ENCODE measurements at regions not wholly inside any gene's neighbourhood (a gene's known extent, or its start where the extent isn't known, plus 50 kb on each side); places are given as distances from the start of the nearest gene placed in this dataset.

- no peak overlapping the region for H3K9ac ChIP-seq (ENCODE audit: extremely low read depth, insufficient read length, low read length)
- no peak overlapping the region for H4K91ac ChIP-seq (ENCODE audit: insufficient read length, low read depth, low read length)
- H3K18ac ChIP-seq (ENCODE audit: insufficient read length, low read depth, low read length), result no peak overlapping the region
- Mint-ChIP-seq H3K36me3 (ENCODE audit: insufficient read depth in 1 of 3, low read depth in 3 of 3) (no peaks in the 10 kb centered on the region; a peak in 1 of 7 replicates), H3K4me1 (no peaks in the 10 kb centered on the region), H3K27me3 (ENCODE audit: low read depth) (peaks cover 3% of the 10 kb centered on the region; the same call in 1 of the 2 replicates), H3K9me3 (no peaks in the 10 kb centered on the region; a peak in 2 of 5 replicates), H3K4me3 (no peak overlapping the region), H3K27ac (no peak overlapping the region; a peak in 1 of 7 replicates)
- H3K23me2 ChIP-seq (ENCODE audit: insufficient read length, low read depth, low read length, poor library complexity, severe bottlenecking), result no peaks in the 10 kb centered on the region
- no peak overlapping the region for H2BK15ac ChIP-seq (ENCODE audit: low read depth, low read length)
- no peak overlapping the region for H2BK5ac ChIP-seq (ENCODE audit: insufficient read length, low read length)
- H3K79me1 ChIP-seq (ENCODE audit: insufficient read depth, low read depth, low read length, poor library complexity, severe bottlenecking), result no peaks in the 10 kb centered on the region
- no peaks in the 10 kb centered on the region for H3K4me1 ChIP-seq (ENCODE audit: insufficient read depth, low read length)
- no peak overlapping the region for H2BK12ac ChIP-seq (ENCODE audit: insufficient read length, low read depth, low read length)
- no CpG with 5 or more reads among the region's 6 CpGs for WGBS (ENCODE audit: extremely low coverage, insufficient read length, low lambda C conversion rate)
- H3K27ac ChIP-seq (ENCODE audit: insufficient read length, low read depth, low read length), result no peak overlapping the region
- H3K4me2 ChIP-seq (ENCODE audit: insufficient read depth, insufficient read length, low read length), result no peak overlapping the region
- no peak for TF ChIP-seq CTCF (conservative IDR thresholded peaks at IDR 0.05)
- no peak overlapping the region for H2BK20ac ChIP-seq (ENCODE audit: low read depth, low read length, poor library complexity, severe bottlenecking)
- no peak overlapping the region for H4K5ac ChIP-seq (ENCODE audit: insufficient read length, low read depth, low read length)
- no peak overlapping the region for H2BK120ac ChIP-seq (ENCODE audit: low read depth, low read length, poor library complexity, severe bottlenecking)
- H2AFZ ChIP-seq (ENCODE audit: low read length), result no peak overlapping the region
- H3K9me3 ChIP-seq (ENCODE audit: control insufficient read depth, low read depth, low read length), result no peaks in the 10 kb centered on the region
- H3T11ph ChIP-seq (ENCODE audit: low read length), result no peak overlapping the region
- H3K23ac ChIP-seq (ENCODE audit: insufficient read length, low read depth, low read length), result no peak overlapping the region
- no peaks in the 10 kb centered on the region for H4K20me1 ChIP-seq (ENCODE audit: control insufficient read depth, insufficient read depth, insufficient read length)
- no peaks in the 10 kb centered on the region for H3K27me3 ChIP-seq (ENCODE audit: insufficient read depth, low read length)
- DNase-seq, result no peak
- H3K56ac ChIP-seq (ENCODE audit: insufficient read length, low read depth, low read length), result no peak overlapping the region
- no peak overlapping the region for H2AK5ac ChIP-seq (ENCODE audit: insufficient read length, low read length)
- no peak overlapping the region for H4K8ac ChIP-seq (replicated peaks; ENCODE audit: insufficient read length, low read depth, low read length)
- H3K14ac ChIP-seq (ENCODE audit: insufficient read depth, low read length), result no peak overlapping the region
- H3K4ac ChIP-seq (ENCODE audit: low read depth, low read length), result no peak overlapping the region
- H3K79me2 ChIP-seq (ENCODE audit: insufficient read depth, low read length), result no peaks in the 10 kb centered on the region
These were observed 134.8 kb downstream of the SETD4 start for GRCh38 chr21:35925497-35925896.

All from H9 (cell line).